IMR-90 (cell line): ENCODE measurements at regions not wholly inside any gene's neighbourhood (a gene's known extent, or its start where the extent isn't known, plus 50 kb on each side); places are given as distances from the start of the nearest gene placed in this dataset.

ENCODE experiments used
- ATAC-seq: fragments of 200-7000 bp; cut with Tn5 transposase; 2 replicates; pipeline ENCODE4 v1.9.1; 2020; ENCODE audit warnings: low read depth, mild to moderate bottlenecking, moderate library complexity
- BruUV-seq: library from RNA; stranded (reverse); fragments of 400-500 nt; replicated peaks from 2 replicates; lab custom pipeline; 2021; lab: Mats Ljungman, UMichigan
- CTCF ChIA-PET: fragments of 300-600 bp; formaldehyde crosslinking; extraction: SDS; loops from one replicate; lab custom pipeline; 2021; ENCODE audit warnings: antibody characterized with exemption; lab: Yijun Ruan, JAX
- POLR2A ChIA-PET: fragments of 300-600 bp; sonication (Branson Sonifier 250); formaldehyde crosslinking; loops from one replicate; lab custom pipeline; 2022; ENCODE audit warnings: antibody characterized with exemption; ENCODE audit not compliant: unreplicated experiment; lab: Charles Lee
- DNase-seq: peaks from one replicate; pipeline ENCODE4 v3.0.0; 2013
- H2AFZ ChIP-seq: replicated peaks from 2 replicates; pipeline ENCODE3; 2013; ENCODE audit warnings: low read length, mild to moderate bottlenecking; ENCODE audit not compliant: poor library complexity
- H2AK5ac ChIP-seq: 2 replicates; pipeline ENCODE4 v1.6.1; 2013; ENCODE audit warnings: low read depth, low read length, inconsistent platforms
- H2AK9ac ChIP-seq: replicated peaks from 2 replicates; pipeline ENCODE3; 2013; ENCODE audit warnings: mild to moderate bottlenecking, low read depth, low read length, moderate library complexity; ENCODE audit not compliant: poor library complexity
- H2BK120ac ChIP-seq: 2 replicates; pipeline ENCODE4 v1.6.1; 2013; ENCODE audit warnings: low read depth, low read length, inconsistent platforms
- H2BK15ac ChIP-seq: 3 replicates; pipeline ENCODE4 v1.6.1; 2013; ENCODE audit warnings: low read depth, low read length, inconsistent platforms
- H2BK20ac ChIP-seq: 2 replicates; pipeline ENCODE4 v1.6.1; 2013; ENCODE audit warnings: low read depth, mild to moderate bottlenecking, inconsistent platforms, low read length, moderate library complexity
- H2BK5ac ChIP-seq: 2 replicates; pipeline ENCODE4 v1.6.1; 2013; ENCODE audit warnings: mild to moderate bottlenecking, low read depth, low read length, inconsistent platforms; ENCODE audit not compliant: poor library complexity, severe bottlenecking
- H3K14ac ChIP-seq: replicated peaks from 2 replicates; pipeline ENCODE4 v1.6.1; 2013; ENCODE audit warnings: low read depth, low read length, inconsistent platforms
- H3K18ac ChIP-seq: 2 replicates; pipeline ENCODE4 v1.6.1; 2013; ENCODE audit warnings: low read depth, low read length, control low read depth
- H3K23ac ChIP-seq: 2 replicates; pipeline ENCODE4 v1.6.1; 2013; ENCODE audit warnings: low read depth, low read length, inconsistent platforms
- H3K27ac ChIP-seq: 2 replicates; pipeline ENCODE4 v1.5.1; 2013; ENCODE audit warnings: mild to moderate bottlenecking, control low read depth, low read length; ENCODE audit not compliant: insufficient read depth
- H3K27me3 ChIP-seq: 2 replicates; pipeline ENCODE4 v1.6.1; 2013; ENCODE audit warnings: low read length; ENCODE audit not compliant: control insufficient read depth, insufficient read depth
- H3K36me3 ChIP-seq: 2 replicates; pipeline ENCODE4 v1.6.1; 2013; ENCODE audit warnings: low read length, mixed read lengths; ENCODE audit not compliant: control insufficient read depth, insufficient read depth
- H3K4ac ChIP-seq: 2 replicates; pipeline ENCODE4 v1.6.1; 2013; ENCODE audit warnings: low read depth, low read length, inconsistent platforms
- H3K4me1 ChIP-seq: 2 replicates; pipeline ENCODE4 v1.6.1; 2013; ENCODE audit warnings: low read length, mixed read lengths; ENCODE audit not compliant: control insufficient read depth, insufficient read depth
- H3K4me2 ChIP-seq: 2 replicates; pipeline ENCODE4 v1.6.1; 2013; ENCODE audit warnings: low read depth, mild to moderate bottlenecking, control low read depth, low read length, moderate library complexity
- H3K4me3 ChIP-seq: 2 replicates; pipeline ENCODE4 v1.5.1; 2013; ENCODE audit warnings: low read depth, mild to moderate bottlenecking, control low read depth, low read length, moderate library complexity; ENCODE audit not compliant: insufficient read depth
- H3K56ac ChIP-seq: 2 replicates; pipeline ENCODE4 v1.6.1; 2013; ENCODE audit warnings: low read length, inconsistent platforms; ENCODE audit not compliant: insufficient read depth; ENCODE audit errors: extremely low read depth
- H3K79me1 ChIP-seq, 2 experiments: 2 replicates each; pipeline ENCODE4 v1.6.1; 2013; ENCODE audit warnings: low read length in 2 of 2, inconsistent platforms in 1 of 2, low read depth in 1 of 2
- H3K9ac ChIP-seq: 2 replicates; pipeline ENCODE4 v1.6.1; 2013; ENCODE audit warnings: low read depth, low read length, control low read depth
- H3K9me1 ChIP-seq: 2 replicates; pipeline ENCODE4 v1.6.1; 2013; ENCODE audit warnings: low read length, inconsistent platforms; ENCODE audit not compliant: insufficient read depth
- H3K9me3 ChIP-seq: 2 replicates; pipeline ENCODE4 v1.6.1; 2013; ENCODE audit warnings: low read length; ENCODE audit not compliant: control insufficient read depth, insufficient read depth
- H4K20me1 ChIP-seq: 2 replicates; pipeline ENCODE4 v1.6.1; 2013; ENCODE audit warnings: low read length, inconsistent platforms; ENCODE audit not compliant: insufficient read depth
- H4K5ac ChIP-seq: 2 replicates; pipeline ENCODE4 v1.6.1; 2013; ENCODE audit warnings: mild to moderate bottlenecking, low read depth, low read length, control low read depth
- H4K8ac ChIP-seq, 2 experiments: 2 replicates each; pipeline ENCODE4 v1.6.1; 2013; ENCODE audit warnings: low read depth in 2 of 2, low read length in 2 of 2, control low read depth in 1 of 2, inconsistent platforms in 1 of 2
- H4K91ac ChIP-seq: 2 replicates; pipeline ENCODE4 v1.6.1; 2013; ENCODE audit warnings: low read depth, low read length, inconsistent platforms; ENCODE audit not compliant: insufficient read depth
- MAFK ChIP-seq: IDR thresholded peaks from 2 replicates; pipeline ENCODE4 v1.6.1; 2012; ENCODE audit warnings: low read depth, low read length, improper control_type of control experiment
- MXI1 ChIP-seq: IDR thresholded peaks from 2 replicates; pipeline ENCODE4 v1.6.1; 2012; ENCODE audit warnings: low read depth, mild to moderate bottlenecking, low read length, moderate library complexity, borderline replicate concordance
- NFE2L2 ChIP-seq: fragments of 150-350 bp; IDR thresholded peaks from 2 replicates; pipeline ENCODE4 v1.6.1; 2016; ENCODE audit warnings: low read depth, mild to moderate bottlenecking, low read length
- WGBS, 2 experiments: methylation state at CpG; one replicate each; pipeline versions ENCODE4 v1.1.5 to v1.1.7; 2013; ENCODE audit warnings: missing lambda C conversion rate in 2 of 2; ENCODE audit not compliant: insufficient read length in 1 of 2; ENCODE audit errors: extremely low coverage in 2 of 2; 5-methylcytosine and 5-hydroxymethylcytosine counted together
- dilution Hi-C: fragments of 300-500 bp; cut with HindIII; formaldehyde crosslinking; loops from one replicate; pipeline ENCODE4 v1.14.3; 2018; ENCODE audit warnings: low sequenced_read_pairs; ENCODE audit not compliant: unreplicated experiment
- in situ Hi-C: fragments of 300-500 bp; cut with MboI; formaldehyde crosslinking; loops from 3 replicates; pipeline ENCODE4 v1.14.3; 2019; ENCODE audit warnings: low sequenced_read_pairs, inconsistent platforms, mixed read lengths
- intact Hi-C: fragments of 100-400 bp; cut with micrococcal nuclease; formaldehyde crosslinking; loops from 2 replicates; pipeline ENCODE4 v1.10.0; 2022

DNA sequence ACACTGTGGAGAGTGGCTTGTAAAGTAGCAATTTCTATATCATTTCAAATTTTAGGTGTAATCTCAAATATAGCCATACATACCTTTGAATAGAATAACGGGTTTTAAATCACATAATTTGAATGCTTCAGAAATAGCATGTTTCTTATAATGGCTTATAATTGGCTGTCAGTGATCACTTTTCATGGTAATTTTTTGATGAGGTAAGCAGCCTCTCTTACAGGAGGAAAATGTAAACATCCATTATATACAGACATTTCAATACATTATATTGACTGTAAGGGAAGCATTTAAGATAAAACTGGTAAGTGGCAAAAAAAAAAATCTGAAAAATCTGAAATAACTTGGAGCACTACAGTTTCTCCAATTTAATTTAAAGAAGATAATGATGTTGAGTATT lies 67.8 kb upstream of the PHACTR2 start:
- Histone ChIP-seq H2BK20ac (no peak overlapping the region), H2BK120ac (no peak overlapping the region), H3K4me3 (no peak overlapping the region), H4K5ac (no peak overlapping the region), H2AK5ac (no peak overlapping the region), H3K4ac (no peak overlapping the region), H4K8ac (no peak overlapping the region), H3K23ac (no peak overlapping the region), H3K79me1 (peaks cover 8 to 10% of the 10 kb centered on the region in 2 experiments; a peak in 2 of 4 replicates), H4K20me1 (no peaks in the 10 kb centered on the region), H3K14ac (no peak overlapping the region), H3K4me2 (no peak overlapping the region), H2BK5ac (no peak overlapping the region), H3K9me3 (no peaks in the 10 kb centered on the region), H3K4me1 (peaks cover 3% of the 10 kb centered on the region; the same call in 1 of the 2 replicates), H3K9me1 (no peaks in the 10 kb centered on the region; the same call in 1 of the 2 replicates), H2BK15ac (no peak overlapping the region), H3K56ac (no peak overlapping the region), H3K27me3 (no peaks in the 10 kb centered on the region), H2AFZ (no peak overlapping the region), H3K9ac (no peak overlapping the region), H3K36me3 (no peaks in the 10 kb centered on the region), H4K91ac (no peak overlapping the region), H2AK9ac (no peak overlapping the region), H3K27ac (no peak overlapping the region), H3K18ac (no peak overlapping the region)
- dilution Hi-C loops: no loop called here
- in situ Hi-C loops: no loop called here
- ATAC-seq: no peak
- DNase-seq: no peak
- CTCF ChIA-PET: interaction anchor here (0.7 kb wide), 1 partner anchor 607 kb away, joined by 3 read pairs; no protein-coding TSS in a partner anchor
- intact Hi-C loops: no loop called here
- BruUV-seq: no TSS peak
- POLR2A ChIA-PET: no interaction called here
- WGBS, 2 experiments: no CpG with 5 or more reads among the region's 1 CpG
- TF ChIP-seq MXI1 (no peak), MAFK (peak; percentile 46), NFE2L2 (no peak)
